ENCODE measurements at regions not wholly inside any gene's neighbourhood (a gene's known extent, or its start where the extent isn't known, plus 50 kb on each side); places are given as distances from the start of the nearest gene placed in this dataset.

DNA sequence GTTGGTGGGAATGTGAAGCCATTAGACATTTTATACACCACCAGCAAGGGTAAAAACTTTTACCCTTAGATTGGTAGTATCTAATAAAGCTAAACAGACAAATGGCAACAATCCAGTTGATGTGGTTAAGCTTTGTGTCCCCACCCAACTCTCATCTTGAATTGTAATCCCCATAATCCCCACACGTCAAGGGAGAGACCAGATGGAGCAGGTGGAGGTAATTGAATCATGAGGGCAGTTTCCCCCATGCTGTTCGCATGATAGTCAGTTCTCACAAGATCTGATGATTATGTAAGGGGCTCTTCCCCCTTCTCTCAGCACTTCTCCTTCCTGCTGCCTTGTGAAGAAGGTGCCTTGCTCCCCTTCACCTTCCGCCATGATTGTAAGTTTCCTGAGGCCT lies 602.3 kb downstream of the NUF2 start (continued):
- TF ChIP-seq, protein P1, sequence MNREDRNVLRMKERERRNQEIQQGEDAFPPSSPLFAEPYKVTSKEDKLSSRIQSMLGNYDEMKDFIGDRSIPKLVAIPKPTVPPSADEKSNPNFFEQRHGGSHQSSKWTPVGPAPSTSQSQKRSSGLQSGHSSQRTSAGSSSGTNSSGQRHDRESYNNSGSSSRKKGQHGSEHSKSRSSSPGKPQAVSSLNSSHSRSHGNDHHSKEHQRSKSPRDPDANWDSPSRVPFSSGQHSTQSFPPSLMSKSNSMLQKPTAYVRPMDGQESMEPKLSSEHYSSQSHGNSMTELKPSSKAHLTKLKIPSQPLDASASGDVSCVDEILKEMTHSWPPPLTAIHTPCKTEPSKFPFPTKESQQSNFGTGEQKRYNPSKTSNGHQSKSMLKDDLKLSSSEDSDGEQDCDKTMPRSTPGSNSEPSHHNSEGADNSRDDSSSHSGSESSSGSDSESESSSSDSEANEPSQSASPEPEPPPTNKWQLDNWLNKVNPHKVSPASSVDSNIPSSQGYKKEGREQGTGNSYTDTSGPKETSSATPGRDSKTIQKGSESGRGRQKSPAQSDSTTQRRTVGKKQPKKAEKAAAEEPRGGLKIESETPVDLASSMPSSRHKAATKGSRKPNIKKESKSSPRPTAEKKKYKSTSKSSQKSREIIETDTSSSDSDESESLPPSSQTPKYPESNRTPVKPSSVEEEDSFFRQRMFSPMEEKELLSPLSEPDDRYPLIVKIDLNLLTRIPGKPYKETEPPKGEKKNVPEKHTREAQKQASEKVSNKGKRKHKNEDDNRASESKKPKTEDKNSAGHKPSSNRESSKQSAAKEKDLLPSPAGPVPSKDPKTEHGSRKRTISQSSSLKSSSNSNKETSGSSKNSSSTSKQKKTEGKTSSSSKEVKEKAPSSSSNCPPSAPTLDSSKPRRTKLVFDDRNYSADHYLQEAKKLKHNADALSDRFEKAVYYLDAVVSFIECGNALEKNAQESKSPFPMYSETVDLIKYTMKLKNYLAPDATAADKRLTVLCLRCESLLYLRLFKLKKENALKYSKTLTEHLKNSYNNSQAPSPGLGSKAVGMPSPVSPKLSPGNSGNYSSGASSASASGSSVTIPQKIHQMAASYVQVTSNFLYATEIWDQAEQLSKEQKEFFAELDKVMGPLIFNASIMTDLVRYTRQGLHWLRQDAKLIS (CRISPR knock-in tag; IDR thresholded peaks at IDR 0.05; ENCODE audit: borderline replicate concordance) = no peak
- TF ChIP-seq NR1H2 (CRISPR knock-in tag; IDR thresholded peaks at IDR 0.05) (no peak), ATF3 (CRISPR knock-in tag; conservative IDR thresholded peaks at IDR 0.05) (no peak), GRHL2 (CRISPR knock-in tag; IDR thresholded peaks at IDR 0.05; ENCODE audit: insufficient replicate concordance, severe bottlenecking) (no peak), ZNF121 (CRISPR knock-in tag; IDR thresholded peaks at IDR 0.05) (no peak)

GRCh38 chr1:163927493-163927892 lies 605.7 kb downstream of the NUF2 start:
- ChIA-PET POLR2A (no interaction called here), CTCF (interaction anchor here (1.1 kb wide), 1 partner anchor 53 kb away, joined by 3 read pairs; no protein-coding TSS in a partner anchor)
- Mint-ChIP-seq H3K27ac (no peak overlapping the region), H3K27me3 (ENCODE audit: low read depth) (no peaks in the 10 kb centered on the region), H3K36me3 (peaks cover 7% of the 10 kb centered on the region), H3K9me3 (peaks cover 23% of the 10 kb centered on the region), H3K4me3 (no peak overlapping the region), H3K4me1 (peaks cover 35% of the 10 kb centered on the region)
- ATAC-seq (no peak), DNase-seq (ENCODE audit: low spot score) (no peak)
- TF ChIP-seq ZNF263 (CRISPR knock-in tag; IDR thresholded peaks at IDR 0.05; ENCODE audit: low read depth) (no peak), ATF1 (CRISPR knock-in tag; IDR thresholded peaks at IDR 0.05) (no peak), NR3C1 (CRISPR knock-in tag; conservative IDR thresholded peaks at IDR 0.05; ENCODE audit: low read depth) (no peak), GABPB1 (CRISPR knock-in tag; IDR thresholded peaks at IDR 0.05) (no peak), ZNF532 (CRISPR knock-in tag; IDR thresholded peaks at IDR 0.05; ENCODE audit: borderline replicate concordance) (no peak), ZNF219 (CRISPR knock-in tag; IDR thresholded peaks at IDR 0.05; ENCODE audit: borderline replicate concordance) (no peak), PREB (CRISPR knock-in tag; IDR thresholded peaks at IDR 0.05; ENCODE audit: borderline replicate concordance) (no peak), ZNF317 (CRISPR knock-in tag; IDR thresholded peaks at IDR 0.05; ENCODE audit: borderline replicate concordance, low read depth) (no peak), ZBTB43 (CRISPR knock-in tag; IDR thresholded peaks at IDR 0.05) (no peak), GTF2I (CRISPR knock-in tag; conservative IDR thresholded peaks at IDR 0.05) (no peak), CTCF (IDR thresholded peaks at IDR 0.05) (no peak)
- TF ChIP-seq, protein P2, sequence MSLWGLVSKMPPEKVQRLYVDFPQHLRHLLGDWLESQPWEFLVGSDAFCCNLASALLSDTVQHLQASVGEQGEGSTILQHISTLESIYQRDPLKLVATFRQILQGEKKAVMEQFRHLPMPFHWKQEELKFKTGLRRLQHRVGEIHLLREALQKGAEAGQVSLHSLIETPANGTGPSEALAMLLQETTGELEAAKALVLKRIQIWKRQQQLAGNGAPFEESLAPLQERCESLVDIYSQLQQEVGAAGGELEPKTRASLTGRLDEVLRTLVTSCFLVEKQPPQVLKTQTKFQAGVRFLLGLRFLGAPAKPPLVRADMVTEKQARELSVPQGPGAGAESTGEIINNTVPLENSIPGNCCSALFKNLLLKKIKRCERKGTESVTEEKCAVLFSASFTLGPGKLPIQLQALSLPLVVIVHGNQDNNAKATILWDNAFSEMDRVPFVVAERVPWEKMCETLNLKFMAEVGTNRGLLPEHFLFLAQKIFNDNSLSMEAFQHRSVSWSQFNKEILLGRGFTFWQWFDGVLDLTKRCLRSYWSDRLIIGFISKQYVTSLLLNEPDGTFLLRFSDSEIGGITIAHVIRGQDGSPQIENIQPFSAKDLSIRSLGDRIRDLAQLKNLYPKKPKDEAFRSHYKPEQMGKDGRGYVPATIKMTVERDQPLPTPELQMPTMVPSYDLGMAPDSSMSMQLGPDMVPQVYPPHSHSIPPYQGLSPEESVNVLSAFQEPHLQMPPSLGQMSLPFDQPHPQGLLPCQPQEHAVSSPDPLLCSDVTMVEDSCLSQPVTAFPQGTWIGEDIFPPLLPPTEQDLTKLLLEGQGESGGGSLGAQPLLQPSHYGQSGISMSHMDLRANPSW (CRISPR knock-in tag; conservative IDR thresholded peaks at IDR 0.05; ENCODE audit: low read depth) = no peak
- TF ChIP-seq, protein P3, sequence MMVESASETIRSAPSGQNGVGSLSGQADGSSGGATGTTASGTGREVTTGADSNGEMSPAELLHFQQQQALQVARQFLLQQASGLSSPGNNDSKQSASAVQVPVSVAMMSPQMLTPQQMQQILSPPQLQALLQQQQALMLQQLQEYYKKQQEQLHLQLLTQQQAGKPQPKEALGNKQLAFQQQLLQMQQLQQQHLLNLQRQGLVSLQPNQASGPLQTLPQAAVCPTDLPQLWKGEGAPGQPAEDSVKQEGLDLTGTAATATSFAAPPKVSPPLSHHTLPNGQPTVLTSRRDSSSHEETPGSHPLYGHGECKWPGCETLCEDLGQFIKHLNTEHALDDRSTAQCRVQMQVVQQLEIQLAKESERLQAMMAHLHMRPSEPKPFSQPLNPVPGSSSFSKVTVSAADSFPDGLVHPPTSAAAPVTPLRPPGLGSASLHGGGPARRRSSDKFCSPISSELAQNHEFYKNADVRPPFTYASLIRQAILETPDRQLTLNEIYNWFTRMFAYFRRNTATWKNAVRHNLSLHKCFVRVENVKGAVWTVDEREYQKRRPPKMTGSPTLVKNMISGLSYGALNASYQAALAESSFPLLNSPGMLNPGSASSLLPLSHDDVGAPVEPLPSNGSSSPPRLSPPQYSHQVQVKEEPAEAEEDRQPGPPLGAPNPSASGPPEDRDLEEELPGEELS (CRISPR knock-in tag; IDR thresholded peaks at IDR 0.05) = no peak

Data from WTC11 (cell line).